ENCODE measurements at regions not wholly inside any gene's neighbourhood (a gene's known extent, or its start where the extent isn't known, plus 50 kb on each side); places are given as distances from the start of the nearest gene placed in this dataset.

GRCh38 chr3:165568907-165569462 lies 268.2 kb downstream of the BCHE start:
- TF ChIP-seq POU6F1 (CRISPR knock-in tag; IDR thresholded peaks at IDR 0.05; ENCODE audit: borderline replicate concordance, low read depth), result no peak
- TF ChIP-seq SNAI2 (CRISPR knock-in tag; IDR thresholded peaks at IDR 0.05), result no peak
- TF ChIP-seq ESRRG (CRISPR knock-in tag; IDR thresholded peaks at IDR 0.05), result no peak
- no peak for TF ChIP-seq OSR1 (CRISPR knock-in tag; IDR thresholded peaks at IDR 0.05)
- no peak for TF ChIP-seq ZNF8 (CRISPR knock-in tag; IDR thresholded peaks at IDR 0.05)
- no peak for TF ChIP-seq CREB5 (CRISPR knock-in tag; IDR thresholded peaks at IDR 0.05; ENCODE audit: low read depth)
- no peak for TF ChIP-seq ZNF70 (CRISPR knock-in tag; IDR thresholded peaks at IDR 0.05)
- no peak for TF ChIP-seq CSDC2 (CRISPR knock-in tag; IDR thresholded peaks at IDR 0.05)
- TF ChIP-seq ARNTL (CRISPR knock-in tag; IDR thresholded peaks at IDR 0.05; ENCODE audit: borderline replicate concordance, low read depth), result no peak
- no peak for TF ChIP-seq TCF4 (CRISPR knock-in tag; IDR thresholded peaks at IDR 0.05; ENCODE audit: borderline replicate concordance)
- no peak for TF ChIP-seq ISL1 (CRISPR knock-in tag; IDR thresholded peaks at IDR 0.05)
- no peak for TF ChIP-seq ZFP30 (CRISPR knock-in tag; IDR thresholded peaks at IDR 0.05)
- TF ChIP-seq TOX (CRISPR knock-in tag; IDR thresholded peaks at IDR 0.05; ENCODE audit: borderline replicate concordance), result no peak
- TF ChIP-seq TSHZ2 (CRISPR knock-in tag; IDR thresholded peaks at IDR 0.05), result no peak
- no peak for TF ChIP-seq PATZ1 (CRISPR knock-in tag; IDR thresholded peaks at IDR 0.05; ENCODE audit: borderline replicate concordance)
- no peak for TF ChIP-seq CSRNP3 (CRISPR knock-in tag; IDR thresholded peaks at IDR 0.05)
- TF ChIP-seq GLIS3 (CRISPR knock-in tag; IDR thresholded peaks at IDR 0.05), result no peak
- no peak for TF ChIP-seq ZFP3 (CRISPR knock-in tag; IDR thresholded peaks at IDR 0.05)
- no peak for ATAC-seq

- TF ChIP-seq ESRRG (CRISPR knock-in tag; IDR thresholded peaks at IDR 0.05) (no peak), ZFP30 (CRISPR knock-in tag; IDR thresholded peaks at IDR 0.05) (no peak), ZNF8 (CRISPR knock-in tag; IDR thresholded peaks at IDR 0.05) (no peak), RARB (CRISPR knock-in tag; IDR thresholded peaks at IDR 0.05) (no peak), SNAI2 (CRISPR knock-in tag; IDR thresholded peaks at IDR 0.05) (no peak), POU6F1 (CRISPR knock-in tag; IDR thresholded peaks at IDR 0.05; ENCODE audit: borderline replicate concordance, low read depth) (no peak), ARNTL (CRISPR knock-in tag; IDR thresholded peaks at IDR 0.05; ENCODE audit: borderline replicate concordance, low read depth) (no peak), CSDC2 (CRISPR knock-in tag; IDR thresholded peaks at IDR 0.05) (no peak), ZNF70 (CRISPR knock-in tag; IDR thresholded peaks at IDR 0.05) (no peak), TOX (CRISPR knock-in tag; IDR thresholded peaks at IDR 0.05; ENCODE audit: borderline replicate concordance) (no peak), PATZ1 (CRISPR knock-in tag; IDR thresholded peaks at IDR 0.05; ENCODE audit: borderline replicate concordance) (no peak), ISL1 (CRISPR knock-in tag; IDR thresholded peaks at IDR 0.05) (no peak), BACH2 (CRISPR knock-in tag; IDR thresholded peaks at IDR 0.05; ENCODE audit: borderline replicate concordance) (no peak), TCF4 (CRISPR knock-in tag; IDR thresholded peaks at IDR 0.05; ENCODE audit: borderline replicate concordance) (no peak), ZC3H10 (CRISPR knock-in tag; IDR thresholded peaks at IDR 0.05) (no peak), CSRNP3 (CRISPR knock-in tag; IDR thresholded peaks at IDR 0.05) (no peak), PPARA (CRISPR knock-in tag; IDR thresholded peaks at IDR 0.05; ENCODE audit: borderline replicate concordance) (no peak), ZNF565 (CRISPR knock-in tag; conservative IDR thresholded peaks at IDR 0.05; ENCODE audit: low read depth) (no peak)
- no peak for ATAC-seq
Measured at GRCh38 chr3:165555785-165556184, 281.4 kb downstream of the BCHE start.
